Activated CD8-positive, alpha-beta T cell treated with anti-CD3 and anti-CD28 coated beads for 36 hours (primary cell): ENCODE measurements at regions not wholly inside any gene's neighbourhood (a gene's known extent, or its start where the extent isn't known, plus 50 kb on each side); places are given as distances from the start of the nearest gene placed in this dataset.

Experiments
- ATAC-seq: fragments of 200-7000 bp; cut with Tn5 transposase; one replicate; pipeline ENCODE4 v1.10.0; 2021; ENCODE audit warnings: mild to moderate bottlenecking, moderate library complexity
- CTCF ChIA-PET: fragments of 350-600 bp; sonication (Branson Sonifier 250); formaldehyde crosslinking; loops from one replicate; lab custom pipeline; 2021; ENCODE audit warnings: antibody characterized with exemption; lab: Charles Lee
- POLR2A ChIA-PET: fragments of 350-600 bp; sonication (Branson Sonifier 250); formaldehyde crosslinking; loops from one replicate; lab custom pipeline; 2021; ENCODE audit warnings: antibody characterized with exemption; lab: Charles Lee
- DNase-seq: peaks from one replicate; pipeline ENCODE4 v3.0.0-alpha.2; 2020
- H3K27ac Mint-ChIP-seq: one replicate; pipeline ENCODE4 v1.8.0; 2021; ENCODE audit warnings: mild to moderate bottlenecking, mixed read lengths
- H3K27me3 Mint-ChIP-seq: one replicate; pipeline ENCODE4 v1.8.0; 2021; ENCODE audit warnings: mixed read lengths
- H3K36me3 Mint-ChIP-seq: one replicate; pipeline ENCODE4 v1.8.0; 2021; ENCODE audit warnings: low read depth, mixed read lengths
- H3K4me1 Mint-ChIP-seq: one replicate; pipeline ENCODE4 v1.8.0; 2021; ENCODE audit warnings: low read depth, mixed read lengths
- H3K4me3 Mint-ChIP-seq: one replicate; pipeline ENCODE4 v1.8.0; 2021; ENCODE audit warnings: mild to moderate bottlenecking, moderate library complexity, mixed read lengths
- H3K9me3 Mint-ChIP-seq: one replicate; pipeline ENCODE4 v1.8.0; 2021; ENCODE audit warnings: mixed read lengths
- intact Hi-C: fragments of 100-400 bp; cut with micrococcal nuclease; formaldehyde crosslinking; loops from one replicate; pipeline ENCODE4 v1.10.0; 2022
- TF ChIP-seq, protein P1 (sequence below): fragments of 200-600 bp; IDR thresholded peaks from one replicate; pipeline ENCODE4 v1.8.0; 2022; ENCODE audit warnings: antibody characterized with exemption, mild to moderate bottlenecking

DNA sequence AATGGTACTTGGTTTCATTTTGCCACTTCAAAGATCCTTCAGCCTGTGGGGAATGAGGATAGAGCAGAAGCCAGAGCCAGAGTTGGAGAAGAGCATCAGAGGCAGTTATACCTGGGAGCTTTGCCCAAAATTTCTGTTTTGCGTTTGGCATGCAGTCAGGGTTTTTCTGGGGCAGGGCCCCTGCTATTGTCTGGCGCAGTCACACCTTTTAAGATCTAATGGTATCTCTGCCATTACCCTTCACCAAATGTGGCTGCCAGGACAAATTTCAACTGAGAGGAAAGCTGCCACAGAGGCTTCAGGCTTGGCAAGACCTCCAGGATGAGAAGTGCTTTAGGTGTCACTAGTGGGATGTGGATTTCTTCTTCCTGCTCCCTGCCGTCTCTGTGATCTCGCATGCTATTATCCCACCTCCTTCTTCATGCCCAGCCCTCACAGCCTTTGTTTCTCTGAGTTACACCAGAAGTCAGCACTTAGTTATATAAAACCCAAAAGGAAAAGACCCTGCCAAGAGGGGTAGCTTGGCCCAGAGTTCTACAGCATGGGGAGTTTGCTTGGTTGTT, 357.0 kb downstream of the TLE4 start:
- ATAC-seq (no peak), DNase-seq (no peak)
- no peaks in the 10 kb centered on the region for H3K9me3 Mint-ChIP-seq
- no peaks in the 10 kb centered on the region for H3K27me3 Mint-ChIP-seq
- H3K4me3 Mint-ChIP-seq = no peak overlapping the region
- intact Hi-C loops = no loop called here
- H3K27ac Mint-ChIP-seq = no peak overlapping the region
- POLR2A ChIA-PET = no interaction called here
- H3K36me3 Mint-ChIP-seq = no peaks in the 10 kb centered on the region
- TF ChIP-seq, protein P1, sequence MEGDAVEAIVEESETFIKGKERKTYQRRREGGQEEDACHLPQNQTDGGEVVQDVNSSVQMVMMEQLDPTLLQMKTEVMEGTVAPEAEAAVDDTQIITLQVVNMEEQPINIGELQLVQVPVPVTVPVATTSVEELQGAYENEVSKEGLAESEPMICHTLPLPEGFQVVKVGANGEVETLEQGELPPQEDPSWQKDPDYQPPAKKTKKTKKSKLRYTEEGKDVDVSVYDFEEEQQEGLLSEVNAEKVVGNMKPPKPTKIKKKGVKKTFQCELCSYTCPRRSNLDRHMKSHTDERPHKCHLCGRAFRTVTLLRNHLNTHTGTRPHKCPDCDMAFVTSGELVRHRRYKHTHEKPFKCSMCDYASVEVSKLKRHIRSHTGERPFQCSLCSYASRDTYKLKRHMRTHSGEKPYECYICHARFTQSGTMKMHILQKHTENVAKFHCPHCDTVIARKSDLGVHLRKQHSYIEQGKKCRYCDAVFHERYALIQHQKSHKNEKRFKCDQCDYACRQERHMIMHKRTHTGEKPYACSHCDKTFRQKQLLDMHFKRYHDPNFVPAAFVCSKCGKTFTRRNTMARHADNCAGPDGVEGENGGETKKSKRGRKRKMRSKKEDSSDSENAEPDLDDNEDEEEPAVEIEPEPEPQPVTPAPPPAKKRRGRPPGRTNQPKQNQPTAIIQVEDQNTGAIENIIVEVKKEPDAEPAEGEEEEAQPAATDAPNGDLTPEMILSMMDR = no peak
- CTCF ChIA-PET = no interaction called here
- H3K4me1 Mint-ChIP-seq = no peaks in the 10 kb centered on the region

DNA sequence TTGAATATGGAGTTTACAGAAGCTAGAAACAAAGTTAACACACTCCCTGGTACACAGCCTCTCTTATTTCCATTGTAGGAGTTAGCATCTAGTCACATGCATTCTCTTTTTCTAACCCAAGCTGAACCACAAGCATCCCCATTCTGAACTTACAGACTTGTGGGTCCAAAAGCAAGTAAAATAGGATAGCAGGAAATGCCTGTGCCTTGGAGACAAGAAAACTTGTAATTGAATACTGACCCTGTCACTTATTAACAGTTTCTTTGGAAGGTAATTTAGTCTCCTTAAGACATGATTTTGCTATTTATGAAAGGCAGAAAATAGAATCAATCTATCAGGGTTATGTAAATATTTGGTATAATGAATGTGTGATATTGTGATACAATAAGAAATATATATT, 353.6 kb downstream of the TLE4 start:
- CTCF ChIA-PET = no interaction called here
- Mint-ChIP-seq H3K4me3 (no peak overlapping the region), H3K4me1 (no peaks in the 10 kb centered on the region), H3K27me3 (no peaks in the 10 kb centered on the region), H3K27ac (no peak overlapping the region), H3K36me3 (no peaks in the 10 kb centered on the region), H3K9me3 (peaks cover 2% of the 10 kb centered on the region)
- ATAC-seq (no peak), DNase-seq (no peak)
- intact Hi-C loops = no loop called here
- POLR2A ChIA-PET = no interaction called here
- TF ChIP-seq, protein P1 = no peak

DNA sequence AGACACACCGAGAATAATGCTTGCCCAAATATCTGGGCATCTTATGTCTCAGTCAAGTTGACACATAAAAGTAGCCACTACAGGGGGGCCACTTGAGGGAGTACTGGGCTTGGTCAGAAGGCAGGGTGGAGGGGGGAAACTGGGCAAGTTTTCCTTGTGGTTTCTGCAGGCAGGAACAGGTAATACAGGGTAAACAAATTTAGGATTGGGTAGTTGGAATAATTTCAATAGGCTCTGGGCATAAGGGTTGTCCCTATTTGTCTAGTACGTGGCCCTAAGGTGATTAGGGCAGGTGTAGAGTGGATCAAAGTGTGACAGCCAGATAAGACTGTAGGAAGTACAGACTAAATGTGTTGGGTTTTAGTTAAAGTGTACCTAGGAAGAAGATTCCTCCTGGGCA, 353.1 kb downstream of the TLE4 start:
- ATAC-seq (no peak), DNase-seq (no peak)
- no peaks in the 10 kb centered on the region for H3K4me1 Mint-ChIP-seq
- no peak overlapping the region for H3K4me3 Mint-ChIP-seq
- ChIA-PET CTCF (no interaction called here), POLR2A (no interaction called here)
- H3K27me3 Mint-ChIP-seq = no peaks in the 10 kb centered on the region
- no peak overlapping the region for H3K27ac Mint-ChIP-seq
- intact Hi-C loops = no loop called here
- TF ChIP-seq, protein P1 = no peak
- H3K9me3 Mint-ChIP-seq = peaks cover 2% of the 10 kb centered on the region
- no peaks in the 10 kb centered on the region for H3K36me3 Mint-ChIP-seq

DNA sequence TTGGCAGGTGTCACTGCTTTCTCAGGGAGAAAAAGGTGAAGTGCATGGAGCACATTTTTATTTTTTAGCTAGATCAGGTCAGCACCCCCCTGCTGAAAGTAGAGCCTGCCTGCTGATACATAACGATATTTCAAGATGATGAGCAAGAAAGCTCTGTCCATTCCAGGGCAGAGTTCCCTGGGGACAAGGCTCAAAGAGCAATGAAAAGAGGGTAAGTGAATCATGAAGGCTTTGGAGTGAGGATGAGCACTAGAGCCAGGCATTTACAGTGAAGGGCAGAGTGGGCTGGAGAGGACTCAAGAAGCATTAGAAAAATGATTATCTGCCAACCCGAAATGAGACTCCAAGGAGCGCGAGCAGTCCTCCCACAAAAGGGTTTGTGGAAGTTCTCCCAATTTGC, 345.7 kb downstream of the TLE4 start:
- POLR2A ChIA-PET = no interaction called here
- CTCF ChIA-PET = no interaction called here
- Mint-ChIP-seq H3K9me3 (peaks cover 3% of the 10 kb centered on the region), H3K36me3 (no peaks in the 10 kb centered on the region), H3K27me3 (no peaks in the 10 kb centered on the region), H3K27ac (no peak overlapping the region), H3K4me3 (no peak overlapping the region), H3K4me1 (no peaks in the 10 kb centered on the region)
- TF ChIP-seq, protein P1 = no peak
- ATAC-seq (no peak), DNase-seq (no peak)
- intact Hi-C loops = no loop called here

DNA sequence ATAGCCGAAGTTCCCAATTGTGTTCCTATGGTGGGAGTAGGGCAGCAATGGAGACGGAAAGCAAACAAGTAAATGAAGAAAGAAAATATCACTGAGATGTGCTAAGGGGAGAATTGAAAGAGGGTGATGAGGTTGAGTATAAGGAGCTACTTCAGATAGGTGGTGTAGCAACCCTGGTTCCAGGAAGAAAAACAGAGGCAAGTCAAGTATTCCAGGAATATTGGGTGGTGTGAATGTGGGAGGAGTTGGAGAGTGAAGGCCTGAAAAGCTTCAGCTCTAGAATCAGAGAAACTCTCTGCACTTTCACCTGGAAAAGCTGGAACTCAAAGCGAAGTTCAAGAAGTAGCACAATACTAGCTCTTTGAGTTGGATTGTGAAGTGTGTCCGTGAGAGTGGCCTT, 342.1 kb downstream of the TLE4 start:
- intact Hi-C loops = no loop called here
- TF ChIP-seq, protein P1 = no peak
- no peaks in the 10 kb centered on the region for H3K9me3 Mint-ChIP-seq
- DNase-seq (no peak), ATAC-seq (no peak)
- no peaks in the 10 kb centered on the region for H3K36me3 Mint-ChIP-seq
- no peak overlapping the region for H3K27ac Mint-ChIP-seq
- ChIA-PET POLR2A (no interaction called here), CTCF (no interaction called here)
- no peak overlapping the region for H3K4me3 Mint-ChIP-seq
- H3K4me1 Mint-ChIP-seq = no peaks in the 10 kb centered on the region
- H3K27me3 Mint-ChIP-seq = no peaks in the 10 kb centered on the region
